Panc1 (cell line): ENCODE measurements at regions not wholly inside any gene's neighbourhood (a gene's known extent, or its start where the extent isn't known, plus 50 kb on each side); places are given as distances from the start of the nearest gene placed in this dataset.
"Not testable (repeated sequence)": the region's sequence is repeated elsewhere in the genome, so short reads cannot be mapped to it uniquely, and the experiment has no call there.

Source experiments
- ATAC-seq: fragments of 200-7000 bp; cut with Tn5 transposase; 2 replicates; pipeline ENCODE4 v1.9.1; 2020; ENCODE audit warnings: mild to moderate bottlenecking, moderate library complexity
- BruUV-seq: library from RNA; stranded (reverse); fragments of 400-500 nt; replicated peaks from 2 replicates; lab custom pipeline; 2021; lab: Mats Ljungman, UMichigan
- CTCF ChIA-PET: fragments of 300-600 bp; sonication (Branson Sonifier 250); formaldehyde crosslinking; loops from one replicate; lab custom pipeline; 2022; ENCODE audit warnings: antibody characterized with exemption; lab: Charles Lee
- POLR2A ChIA-PET: fragments of 300-600 bp; sonication (Branson Sonifier 250); formaldehyde crosslinking; loops from one replicate; lab custom pipeline; 2022; ENCODE audit warnings: antibody characterized with exemption; lab: Charles Lee
- DNase-seq: peaks from one replicate; pipeline ENCODE4 v3.0.0-alpha.2; 2010; ENCODE audit warnings: low read depth, low spot score
- H3K27ac ChIP-seq: 2 replicates; pipeline ENCODE4 v1.5.1; 2011; ENCODE audit warnings: mild to moderate bottlenecking, low read length, inconsistent platforms
- H3K27me3 ChIP-seq: fragments of 200-500 bp; sonication (Bioruptor generic); 2 replicates; pipeline ENCODE4 v1.6.0; 2014; ENCODE audit warnings: low read length, inconsistent platforms; ENCODE audit not compliant: control insufficient read depth, insufficient read depth
- H3K36me3 ChIP-seq: fragments of 200-500 bp; sonication (Bioruptor generic); 2 replicates; pipeline ENCODE4 v1.5.1; 2014; ENCODE audit warnings: inconsistent platforms, mild to moderate bottlenecking, low read length, moderate library complexity; ENCODE audit not compliant: control insufficient read depth, insufficient read depth
- H3K4me1 ChIP-seq: 2 replicates; pipeline ENCODE4 v1.5.1; 2011; ENCODE audit warnings: inconsistent platforms, mild to moderate bottlenecking, low read length, moderate library complexity; ENCODE audit not compliant: control insufficient read depth, insufficient read depth
- H3K4me3 ChIP-seq, 2 experiments: 2 replicates each; pipeline ENCODE4 v1.5.1; 2011 to 2012; ENCODE audit warnings: low read depth in 2 of 2, low read length in 2 of 2, mild to moderate bottlenecking in 2 of 2, inconsistent platforms in 1 of 2, moderate library complexity in 1 of 2
- H3K9me3 ChIP-seq: fragments of 200-500 bp; sonication (Bioruptor generic); 2 replicates; pipeline ENCODE4 v1.5.1; 2014; ENCODE audit warnings: low read depth, mild to moderate bottlenecking, inconsistent platforms, low read length, moderate library complexity; ENCODE audit not compliant: control insufficient read depth, insufficient read depth
- POLR2AphosphoS5 ChIP-seq: IDR thresholded peaks from 2 replicates; pipeline ENCODE4 v1.6.1; 2012; ENCODE audit warnings: mild to moderate bottlenecking, low read depth, low read length, moderate library complexity
- REST ChIP-seq, 2 experiments: IDR thresholded peaks; 2 replicates each; pipeline ENCODE4 v1.6.1; 2011 to 2012; ENCODE audit warnings: low read depth in 2 of 2, control low read depth in 1 of 2, low read length in 1 of 2, mild to moderate bottlenecking in 1 of 2, moderate library complexity in 1 of 2; ENCODE audit not compliant: insufficient read depth in 1 of 2
- SIN3A ChIP-seq: IDR thresholded peaks from 2 replicates; pipeline ENCODE4 v1.6.1; 2012; ENCODE audit warnings: low read depth, mild to moderate bottlenecking, low read length, moderate library complexity, borderline replicate concordance; ENCODE audit not compliant: insufficient read depth
- TCF7L2 ChIP-seq: IDR thresholded peaks from 2 replicates; pipeline ENCODE4 v1.6.1; 2011; ENCODE audit warnings: mild to moderate bottlenecking, low read depth, low read length, inconsistent platforms
- in situ Hi-C: cut with HindIII; loops from 2 replicates; pipeline ENCODE4 v1.10.0; 2016; ENCODE audit warnings: low sequenced_read_pairs, low pct_unique_long_range_greater_than_20kb
- intact Hi-C: fragments of 100-400 bp; cut with micrococcal nuclease; formaldehyde crosslinking; loops from one replicate; pipeline ENCODE4 v1.10.0; 2022; ENCODE audit not compliant: unreplicated experiment
- TF ChIP-seq, protein P1 (sequence below): fragments of 450-650 bp; IDR thresholded peaks from 2 replicates; pipeline ENCODE4 v1.5.1; 2017; ENCODE audit warnings: mild to moderate bottlenecking

DNA sequence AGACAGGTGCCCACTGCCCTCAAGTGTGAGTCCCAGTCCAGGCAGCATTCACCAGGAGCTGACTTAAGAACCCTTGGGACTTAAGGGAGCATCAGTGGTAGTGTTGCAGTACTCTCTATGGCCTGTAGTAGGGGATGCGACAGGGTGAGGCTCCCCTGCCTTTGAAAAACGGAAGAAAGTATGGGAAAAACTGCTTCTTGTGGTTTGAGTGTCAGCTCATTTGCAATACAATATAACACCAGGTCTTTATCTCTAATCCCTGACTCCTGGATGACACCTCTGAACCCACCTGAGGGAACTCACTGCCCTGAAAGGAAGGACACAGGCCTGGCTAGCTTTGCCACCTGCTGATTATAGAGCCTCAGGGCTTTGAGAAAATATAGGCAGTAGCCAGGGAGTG, 176.0 kb downstream of the SMARCA1 start:
- ATAC-seq (no peak), DNase-seq (no peak)
- ChIA-PET CTCF (no interaction called here), POLR2A (no interaction called here)
- Histone ChIP-seq H3K36me3 (no peaks in the 10 kb centered on the region), H3K9me3 (no peaks in the 10 kb centered on the region), H3K27ac (no peak overlapping the region), H3K27me3 (no peaks in the 10 kb centered on the region), H3K4me3 (no peak overlapping the region), H3K4me1 (no peaks in the 10 kb centered on the region)
- TF ChIP-seq, protein P1, sequence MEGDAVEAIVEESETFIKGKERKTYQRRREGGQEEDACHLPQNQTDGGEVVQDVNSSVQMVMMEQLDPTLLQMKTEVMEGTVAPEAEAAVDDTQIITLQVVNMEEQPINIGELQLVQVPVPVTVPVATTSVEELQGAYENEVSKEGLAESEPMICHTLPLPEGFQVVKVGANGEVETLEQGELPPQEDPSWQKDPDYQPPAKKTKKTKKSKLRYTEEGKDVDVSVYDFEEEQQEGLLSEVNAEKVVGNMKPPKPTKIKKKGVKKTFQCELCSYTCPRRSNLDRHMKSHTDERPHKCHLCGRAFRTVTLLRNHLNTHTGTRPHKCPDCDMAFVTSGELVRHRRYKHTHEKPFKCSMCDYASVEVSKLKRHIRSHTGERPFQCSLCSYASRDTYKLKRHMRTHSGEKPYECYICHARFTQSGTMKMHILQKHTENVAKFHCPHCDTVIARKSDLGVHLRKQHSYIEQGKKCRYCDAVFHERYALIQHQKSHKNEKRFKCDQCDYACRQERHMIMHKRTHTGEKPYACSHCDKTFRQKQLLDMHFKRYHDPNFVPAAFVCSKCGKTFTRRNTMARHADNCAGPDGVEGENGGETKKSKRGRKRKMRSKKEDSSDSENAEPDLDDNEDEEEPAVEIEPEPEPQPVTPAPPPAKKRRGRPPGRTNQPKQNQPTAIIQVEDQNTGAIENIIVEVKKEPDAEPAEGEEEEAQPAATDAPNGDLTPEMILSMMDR, result peak; percentile 45
- TF ChIP-seq REST (IDR thresholded peaks at IDR 0.05; ENCODE audit: insufficient read depth in 1 of 2, low read depth in 2 of 2, low read length in 1 of 2), result no peak
- no TSS peak for BruUV-seq
- in situ Hi-C loops (no loop called here), intact Hi-C loops (no loop called here)

- CTCF ChIA-PET, result no interaction called here
- no peak overlapping the region for H3K27ac ChIP-seq
- no peaks in the 10 kb centered on the region for H3K36me3 ChIP-seq
- H3K27me3 ChIP-seq, result no peaks in the 10 kb centered on the region
- TF ChIP-seq TCF7L2 (no peak), POLR2AphosphoS5 (no peak), SIN3A (no peak)
- TF ChIP-seq, protein P1, result no peak
- POLR2A ChIA-PET, result no interaction called here
- H3K4me1 ChIP-seq, result no peaks in the 10 kb centered on the region
- no peaks in the 10 kb centered on the region for H3K9me3 ChIP-seq
- in situ Hi-C loops (no loop called here), intact Hi-C loops (no loop called here)
- BruUV-seq, result no TSS peak
- H3K4me3 ChIP-seq, result no peak overlapping the region
- DNase-seq, result no peak
- no peak for ATAC-seq
Observed at GRCh38 chrX:129346574-129346973, 176.7 kb downstream of the SMARCA1 start.

DNA sequence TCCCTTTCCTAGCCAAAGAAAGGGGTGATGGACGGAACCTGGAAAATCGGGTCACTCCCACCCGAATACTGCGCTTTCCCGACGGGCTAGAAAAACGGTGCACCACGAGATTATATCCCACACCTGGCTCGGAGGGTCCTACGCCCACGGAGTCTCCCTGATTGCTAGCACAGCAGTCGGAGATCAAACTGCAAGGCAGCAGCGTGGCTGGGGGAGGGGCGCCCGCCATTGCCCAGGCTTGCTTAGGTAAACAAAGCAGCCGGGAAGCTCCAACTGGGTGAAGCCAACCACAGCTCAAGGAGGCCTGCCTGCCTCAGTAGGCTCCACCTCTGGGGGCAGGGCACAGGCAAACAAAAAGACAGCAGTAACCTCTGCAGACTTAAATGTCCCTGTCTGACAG, 186.0 kb downstream of the SMARCA1 start:
- H3K36me3 ChIP-seq, H3K9me3 ChIP-seq, ATAC-seq, H3K27ac ChIP-seq, POLR2A ChIA-PET, BruUV-seq, in situ Hi-C loops, H3K4me1 ChIP-seq, H3K27me3 ChIP-seq, intact Hi-C loops, CTCF ChIA-PET, H3K4me3 ChIP-seq, DNase-seq: not testable (repeated sequence)
